ENCODE measurements at regions not wholly inside any gene's neighbourhood (a gene's known extent, or its start where the extent isn't known, plus 50 kb on each side); places are given as distances from the start of the nearest gene placed in this dataset.

DNA sequence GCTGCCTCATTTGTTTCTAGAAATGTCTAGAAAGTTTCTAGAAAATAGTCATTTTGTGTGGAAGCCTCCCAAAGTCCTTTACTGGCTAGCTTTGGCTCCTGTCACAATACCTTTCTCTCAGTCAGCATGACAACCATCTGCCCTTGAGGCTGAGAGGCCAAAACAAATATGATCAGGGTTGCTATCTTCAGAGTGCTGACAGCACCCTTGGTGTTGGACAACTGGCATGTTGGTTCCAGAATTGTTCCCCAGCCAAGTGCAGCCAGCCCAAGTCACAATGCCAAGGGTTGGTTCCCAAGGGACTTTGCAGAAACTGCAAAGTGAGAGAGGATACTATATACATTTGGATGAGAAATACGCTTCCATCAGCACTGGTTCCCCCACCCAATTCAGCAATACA, 140.9 kb upstream of the GAS1 start:
- TF ChIP-seq CTCF (IDR thresholded peaks at IDR 0.05; ENCODE audit: extremely low read depth in 1 of 2, insufficient read depth in 1 of 2, low read depth in 1 of 2, low read length in 2 of 2) (no peak), JUN (IDR thresholded peaks at IDR 0.05; ENCODE audit: borderline replicate concordance, insufficient read depth, insufficient read length, low read depth) (no peak), POLR2AphosphoS5 (IDR thresholded peaks at IDR 0.05; ENCODE audit: insufficient read depth, low read depth, low read length) (no peak)
- TF ChIP-seq, protein P1, sequence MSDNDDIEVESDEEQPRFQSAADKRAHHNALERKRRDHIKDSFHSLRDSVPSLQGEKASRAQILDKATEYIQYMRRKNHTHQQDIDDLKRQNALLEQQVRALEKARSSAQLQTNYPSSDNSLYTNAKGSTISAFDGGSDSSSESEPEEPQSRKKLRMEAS (IDR thresholded peaks at IDR 0.05; ENCODE audit: insufficient read depth, insufficient read length): no peak

All from endothelial cell of umbilical vein (primary cell).